GM21515 (cell line): ENCODE measurements at regions not wholly inside any gene's neighbourhood (a gene's known extent, or its start where the extent isn't known, plus 50 kb on each side); places are given as distances from the start of the nearest gene placed in this dataset.

Source experiments
- ATAC-seq: cut with Tn5 transposase; IDR thresholded peaks from one replicate; pipeline ENCODE4 v1.9.1; 2021; ENCODE audit not compliant: unreplicated experiment

- no peak for ATAC-seq
Measured at GRCh38 chr6:92181347-92181746, 1238.0 kb downstream of the EPHA7 start.

- no peak for ATAC-seq
Measured at GRCh38 chr6:92180090-92180489, 1239.3 kb downstream of the EPHA7 start.

GRCh38 chr6:92176666-92177065 lies 1242.7 kb downstream of the EPHA7 start:
- no peak for ATAC-seq

GRCh38 chr6:92174398-92175073 lies 1244.8 kb downstream of the EPHA7 start:
- no peak for ATAC-seq

GRCh38 chr6:92169506-92169905 lies 1249.9 kb downstream of the EPHA7 start:
- no peak for ATAC-seq

GRCh38 chr6:92166666-92167065 lies 1252.7 kb downstream of the EPHA7 start:
- ATAC-seq, result no peak

- no peak for ATAC-seq
Measured at GRCh38 chr6:92161953-92162352, 1257.4 kb downstream of the EPHA7 start.

- ATAC-seq, result no peak
Measured at GRCh38 chr6:92160226-92160625, 1259.1 kb downstream of the EPHA7 start.

GRCh38 chr6:92159046-92159445 lies 1260.3 kb downstream of the EPHA7 start:
- ATAC-seq, result no peak

- no peak for ATAC-seq
Measured at GRCh38 chr6:92150553-92150952, 1268.8 kb downstream of the EPHA7 start.

GRCh38 chr6:92147246-92147645 lies 1272.1 kb downstream of the EPHA7 start:
- no peak for ATAC-seq

GRCh38 chr6:92139601-92140000 lies 1279.8 kb downstream of the EPHA7 start:
- ATAC-seq, result no peak

GRCh38 chr6:92132957-92133356 lies 1286.4 kb downstream of the EPHA7 start:
- no peak for ATAC-seq

- no peak for ATAC-seq
Measured at GRCh38 chr6:92132457-92132856, 1286.9 kb downstream of the EPHA7 start.

GRCh38 chr6:92130944-92131343 lies 1288.4 kb downstream of the EPHA7 start:
- no peak for ATAC-seq

- no peak for ATAC-seq
Measured at GRCh38 chr6:92126983-92127382, 1292.4 kb downstream of the EPHA7 start.

- no peak for ATAC-seq
Measured at GRCh38 chr6:92126088-92126487, 1293.3 kb downstream of the EPHA7 start.

- no peak for ATAC-seq
Measured at GRCh38 chr6:92125681-92126080, 1293.7 kb downstream of the EPHA7 start.

GRCh38 chr6:92124200-92124651 lies 1295.1 kb downstream of the EPHA7 start:
- no peak for ATAC-seq

GRCh38 chr6:92122746-92123145 lies 1296.6 kb downstream of the EPHA7 start:
- ATAC-seq, result no peak

- ATAC-seq, result no peak
Measured at GRCh38 chr6:92121228-92121627, 1298.1 kb downstream of the EPHA7 start.

GRCh38 chr6:92117800-92118199 lies 1301.6 kb downstream of the EPHA7 start:
- no peak for ATAC-seq

GRCh38 chr6:92114797-92115196 lies 1304.6 kb downstream of the EPHA7 start:
- ATAC-seq, result no peak
